ACC112 (cell line): ENCODE measurements at regions not wholly inside any gene's neighbourhood (a gene's known extent, or its start where the extent isn't known, plus 50 kb on each side); places are given as distances from the start of the nearest gene placed in this dataset.

ENCODE experiments used
- H2AFZ ChIP-seq: fragments of 200-600 bp; sonication (generic); one replicate; pipeline ENCODE4 v1.6.0; 2017; ENCODE audit warnings: antibody characterized with exemption, low read length; ENCODE audit not compliant: unreplicated experiment
- H3K27ac ChIP-seq: fragments of 200-600 bp; sonication (generic); 2 replicates; pipeline ENCODE4 v1.5.1; 2014; ENCODE audit warnings: low read depth, mild to moderate bottlenecking, antibody characterized with exemption, low read length, moderate library complexity
- H3K27me3 ChIP-seq: fragments of 200-600 bp; sonication (generic); 2 replicates; pipeline ENCODE4 v1.6.1; 2014; ENCODE audit warnings: mild to moderate bottlenecking, antibody characterized with exemption, low read length, moderate library complexity, mixed read lengths; ENCODE audit not compliant: insufficient read depth
- H3K36me3 ChIP-seq: fragments of 200-600 bp; sonication (generic); 2 replicates; pipeline ENCODE4 v1.6.1; 2016; ENCODE audit warnings: mild to moderate bottlenecking, antibody characterized with exemption, low read length, moderate library complexity, mixed read lengths; ENCODE audit not compliant: insufficient read depth
- H3K4me1 ChIP-seq: fragments of 200-600 bp; sonication (generic); one replicate; pipeline ENCODE4 v1.6.1; 2016; ENCODE audit warnings: low read length, mixed read lengths; ENCODE audit not compliant: insufficient read depth, unreplicated experiment, control insufficient read depth
- H3K4me3 ChIP-seq: fragments of 200-600 bp; sonication (generic); 2 replicates; pipeline ENCODE4 v1.5.1; 2014; ENCODE audit warnings: mild to moderate bottlenecking, low read depth, low read length
- H3K79me2 ChIP-seq: fragments of 200-600 bp; sonication (generic); one replicate; pipeline ENCODE4 v1.6.0; 2016; ENCODE audit warnings: low read length; ENCODE audit not compliant: control insufficient read depth, unreplicated experiment, insufficient read depth

- H3K79me2 ChIP-seq: no peaks in the 10 kb centered on the region
- H3K36me3 ChIP-seq: no peaks in the 10 kb centered on the region
- no peak overlapping the region for H3K4me3 ChIP-seq
- no peaks in the 10 kb centered on the region for H3K27me3 ChIP-seq
- no peak overlapping the region for H3K27ac ChIP-seq
- no peak overlapping the region for H2AFZ ChIP-seq
- H3K4me1 ChIP-seq: no peaks in the 10 kb centered on the region
Observed at GRCh38 chr5:74113196-74113540, 487.2 kb downstream of the ARHGEF28 start.

DNA sequence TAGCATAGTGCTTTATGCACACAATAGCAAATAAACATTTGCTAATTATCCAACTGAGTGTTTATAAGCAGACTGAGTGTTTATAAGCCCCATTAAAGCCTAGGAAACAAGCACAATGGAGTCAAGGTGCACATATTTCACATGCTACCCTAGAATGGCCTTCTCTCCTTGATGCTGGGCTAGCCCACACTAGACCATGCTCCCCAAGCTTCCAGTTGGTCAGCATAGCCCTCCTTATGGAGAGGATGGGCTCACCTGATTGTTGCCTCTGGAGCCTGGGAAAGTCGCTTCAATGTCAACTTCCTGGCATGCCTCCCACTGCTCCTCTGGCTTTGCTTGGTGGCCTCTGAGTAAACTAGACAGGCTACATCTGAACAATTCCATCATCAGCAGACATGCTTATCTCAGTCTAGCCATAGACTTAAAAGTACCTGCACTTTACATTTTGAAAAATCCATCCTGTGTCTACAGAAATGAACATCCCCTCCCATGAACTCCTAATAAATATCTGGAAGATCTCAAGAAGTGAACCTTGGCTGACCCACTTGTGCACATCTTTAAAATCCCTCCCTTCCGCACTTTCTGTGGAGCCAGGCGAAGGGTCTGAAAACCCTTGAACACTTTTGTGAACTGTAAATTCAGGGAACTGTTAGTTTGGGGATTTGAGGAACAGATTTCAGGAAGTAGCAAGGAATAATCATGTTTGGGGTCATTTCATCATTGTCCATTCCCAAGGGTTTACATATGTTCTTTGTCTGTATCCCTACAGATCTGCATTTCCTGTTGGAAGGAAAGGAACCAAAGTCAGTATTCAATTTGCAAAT is 486.6 kb downstream of the ARHGEF28 start:
- no peak overlapping the region for H3K27ac ChIP-seq
- H2AFZ ChIP-seq: no peak overlapping the region
- H3K4me1 ChIP-seq: no peaks in the 10 kb centered on the region
- no peaks in the 10 kb centered on the region for H3K27me3 ChIP-seq
- H3K36me3 ChIP-seq: no peaks in the 10 kb centered on the region
- H3K79me2 ChIP-seq: no peaks in the 10 kb centered on the region
- H3K4me3 ChIP-seq: no peak overlapping the region

GRCh38 chr5:74111764-74112163 is 485.8 kb downstream of the ARHGEF28 start:
- Histone ChIP-seq H3K4me3 (no peak overlapping the region), H3K79me2 (no peaks in the 10 kb centered on the region), H2AFZ (no peak overlapping the region), H3K27me3 (no peaks in the 10 kb centered on the region), H3K4me1 (no peaks in the 10 kb centered on the region), H3K36me3 (no peaks in the 10 kb centered on the region), H3K27ac (no peak overlapping the region)

DNA sequence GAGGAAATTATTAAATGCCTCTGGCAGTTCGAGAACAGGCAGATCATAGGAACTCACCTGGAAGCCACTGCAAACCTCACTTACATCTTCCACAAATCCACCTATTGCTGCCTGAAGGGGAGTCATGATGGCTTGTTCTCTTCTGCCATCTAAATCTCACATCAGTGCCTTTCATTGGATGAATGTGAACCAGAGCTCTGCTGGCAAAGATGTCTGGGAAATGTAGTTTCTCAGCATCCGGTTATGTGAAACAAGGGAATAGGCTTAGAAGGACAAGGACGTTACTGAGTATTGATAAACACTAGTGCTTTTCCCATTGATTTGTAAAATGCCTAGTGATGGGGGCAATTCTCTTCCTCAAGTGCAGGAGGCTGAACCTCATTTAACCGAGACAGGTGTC is 483.3 kb downstream of the ARHGEF28 start:
- no peaks in the 10 kb centered on the region for H3K36me3 ChIP-seq
- no peak overlapping the region for H3K27ac ChIP-seq
- no peaks in the 10 kb centered on the region for H3K4me1 ChIP-seq
- H3K4me3 ChIP-seq: no peak overlapping the region
- H3K27me3 ChIP-seq: no peaks in the 10 kb centered on the region
- H2AFZ ChIP-seq: no peak overlapping the region
- no peaks in the 10 kb centered on the region for H3K79me2 ChIP-seq

DNA sequence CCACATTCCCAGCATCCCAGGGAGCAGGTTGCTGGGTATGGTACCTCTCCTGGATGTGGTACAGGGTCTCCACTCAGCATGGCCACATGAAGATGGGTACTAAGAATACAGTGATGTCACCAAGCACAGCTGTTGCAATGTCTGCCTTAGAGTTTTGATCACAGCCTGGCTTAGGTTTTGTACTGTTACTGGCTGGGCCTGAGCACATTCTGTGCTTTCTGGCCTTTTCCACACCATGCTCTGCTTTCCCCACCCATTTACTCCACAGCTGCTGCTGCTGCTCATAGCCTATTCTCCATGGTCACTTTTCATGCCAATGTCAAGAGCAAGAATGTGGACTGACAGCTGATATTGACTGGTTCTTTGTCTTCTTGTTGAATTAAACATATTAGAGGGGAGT is 481.9 kb downstream of the ARHGEF28 start:
- no peak overlapping the region for H3K27ac ChIP-seq
- H3K4me1 ChIP-seq: no peaks in the 10 kb centered on the region
- no peak overlapping the region for H3K4me3 ChIP-seq
- no peaks in the 10 kb centered on the region for H3K27me3 ChIP-seq
- no peak overlapping the region for H2AFZ ChIP-seq
- H3K36me3 ChIP-seq: no peaks in the 10 kb centered on the region
- no peaks in the 10 kb centered on the region for H3K79me2 ChIP-seq

- H3K4me1 ChIP-seq: no peaks in the 10 kb centered on the region
- no peaks in the 10 kb centered on the region for H3K79me2 ChIP-seq
- H3K27ac ChIP-seq: no peak overlapping the region
- no peak overlapping the region for H2AFZ ChIP-seq
- no peaks in the 10 kb centered on the region for H3K36me3 ChIP-seq
- no peak overlapping the region for H3K4me3 ChIP-seq
- H3K27me3 ChIP-seq: no peaks in the 10 kb centered on the region
Observed at GRCh38 chr5:74105126-74105780, 479.3 kb downstream of the ARHGEF28 start.

GRCh38 chr5:74103131-74104023 is 477.4 kb downstream of the ARHGEF28 start:
- no peak overlapping the region for H3K27ac ChIP-seq
- H3K4me3 ChIP-seq: no peak overlapping the region
- no peaks in the 10 kb centered on the region for H3K4me1 ChIP-seq
- no peak overlapping the region for H2AFZ ChIP-seq
- no peaks in the 10 kb centered on the region for H3K36me3 ChIP-seq
- no peaks in the 10 kb centered on the region for H3K79me2 ChIP-seq
- no peaks in the 10 kb centered on the region for H3K27me3 ChIP-seq

DNA sequence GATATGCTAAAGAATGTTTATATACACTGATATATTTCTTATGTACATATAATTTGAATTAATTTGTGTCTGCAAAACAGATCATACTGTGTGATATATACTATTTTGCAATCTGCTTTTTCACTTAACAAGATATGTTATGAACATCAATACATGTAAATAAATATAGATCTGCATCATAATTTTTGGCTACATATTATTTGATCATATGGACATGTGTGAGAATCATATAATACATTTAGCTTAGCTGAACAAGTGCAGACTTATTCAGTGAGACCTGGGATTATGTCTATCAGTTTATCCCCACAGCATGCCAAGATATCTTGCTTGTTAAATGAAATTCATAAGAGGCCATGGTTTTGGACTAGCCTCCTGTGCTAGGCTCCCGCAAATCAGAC is 474.3 kb downstream of the ARHGEF28 start:
- H3K36me3 ChIP-seq: no peaks in the 10 kb centered on the region
- no peak overlapping the region for H3K4me3 ChIP-seq
- H3K79me2 ChIP-seq: no peaks in the 10 kb centered on the region
- H3K27me3 ChIP-seq: no peaks in the 10 kb centered on the region
- H3K27ac ChIP-seq: no peak overlapping the region
- H3K4me1 ChIP-seq: no peaks in the 10 kb centered on the region
- H2AFZ ChIP-seq: no peak overlapping the region

DNA sequence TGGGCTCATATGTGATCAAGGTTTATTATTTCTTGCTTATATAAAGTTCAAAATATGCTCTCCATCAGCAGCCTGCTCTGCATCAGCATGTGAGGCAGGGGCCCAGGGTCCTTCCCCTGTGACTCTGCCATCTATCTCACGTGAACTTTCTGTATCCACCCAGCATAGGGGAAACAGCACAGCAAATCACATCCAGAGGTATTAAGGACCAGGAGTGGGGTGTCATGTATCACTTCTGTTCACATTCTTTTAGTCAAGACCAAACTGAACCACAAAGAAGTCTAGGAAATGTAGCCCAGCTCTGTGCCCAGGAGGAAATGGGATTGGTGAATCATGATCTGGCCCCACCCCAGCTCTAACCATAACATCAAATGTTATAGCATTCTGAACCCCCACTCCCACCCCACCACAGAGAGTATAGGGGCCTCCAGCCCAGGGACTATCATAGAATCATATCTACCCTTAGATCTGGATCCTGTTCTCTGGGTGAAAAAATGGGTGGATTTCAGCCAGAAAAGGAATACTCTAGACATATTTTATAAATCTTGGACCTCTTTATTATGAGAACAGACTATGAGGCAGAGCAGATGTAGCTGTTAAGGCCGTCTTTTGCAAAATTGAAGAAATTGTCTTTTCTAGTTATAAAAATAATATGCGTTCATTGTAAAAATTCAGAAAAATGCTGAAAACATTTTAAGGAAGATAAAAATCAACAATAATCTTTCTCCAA is 473.7 kb downstream of the ARHGEF28 start:
- H3K36me3 ChIP-seq: no peaks in the 10 kb centered on the region
- no peak overlapping the region for H3K27ac ChIP-seq
- H2AFZ ChIP-seq: no peak overlapping the region
- H3K27me3 ChIP-seq: no peaks in the 10 kb centered on the region
- no peaks in the 10 kb centered on the region for H3K79me2 ChIP-seq
- H3K4me1 ChIP-seq: no peaks in the 10 kb centered on the region
- no peak overlapping the region for H3K4me3 ChIP-seq

- no peaks in the 10 kb centered on the region for H3K36me3 ChIP-seq
- H3K4me3 ChIP-seq: no peak overlapping the region
- H3K4me1 ChIP-seq: no peaks in the 10 kb centered on the region
- H3K27me3 ChIP-seq: no peaks in the 10 kb centered on the region
- H3K79me2 ChIP-seq: no peaks in the 10 kb centered on the region
- H3K27ac ChIP-seq: no peak overlapping the region
- H2AFZ ChIP-seq: no peak overlapping the region
Observed at GRCh38 chr5:74098941-74099340, 472.9 kb downstream of the ARHGEF28 start.
